ENCODE measurements at regions not wholly inside any gene's neighbourhood (a gene's known extent, or its start where the extent isn't known, plus 50 kb on each side); places are given as distances from the start of the nearest gene placed in this dataset.

DNA sequence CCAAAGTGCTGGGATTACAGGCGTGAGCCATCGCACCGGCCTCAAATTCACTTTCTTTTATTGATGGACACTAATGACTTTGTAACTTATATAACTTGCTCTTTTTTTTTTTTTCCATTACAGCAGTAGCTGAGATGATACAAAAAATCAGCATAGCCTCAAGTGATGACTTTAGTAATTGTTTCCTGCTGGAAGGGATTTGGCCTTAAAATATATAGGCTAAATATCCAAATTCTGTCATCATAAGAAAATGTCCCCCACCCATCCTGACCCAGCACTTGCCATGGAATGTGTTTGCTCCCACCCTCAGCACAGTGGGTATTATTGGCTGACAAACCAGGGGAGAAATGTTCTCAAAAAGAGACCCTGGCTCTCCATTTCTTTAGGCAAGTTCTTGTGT, 1264.1 kb upstream of the AUTS2 start (continued):
- TF ChIP-seq, protein P1, sequence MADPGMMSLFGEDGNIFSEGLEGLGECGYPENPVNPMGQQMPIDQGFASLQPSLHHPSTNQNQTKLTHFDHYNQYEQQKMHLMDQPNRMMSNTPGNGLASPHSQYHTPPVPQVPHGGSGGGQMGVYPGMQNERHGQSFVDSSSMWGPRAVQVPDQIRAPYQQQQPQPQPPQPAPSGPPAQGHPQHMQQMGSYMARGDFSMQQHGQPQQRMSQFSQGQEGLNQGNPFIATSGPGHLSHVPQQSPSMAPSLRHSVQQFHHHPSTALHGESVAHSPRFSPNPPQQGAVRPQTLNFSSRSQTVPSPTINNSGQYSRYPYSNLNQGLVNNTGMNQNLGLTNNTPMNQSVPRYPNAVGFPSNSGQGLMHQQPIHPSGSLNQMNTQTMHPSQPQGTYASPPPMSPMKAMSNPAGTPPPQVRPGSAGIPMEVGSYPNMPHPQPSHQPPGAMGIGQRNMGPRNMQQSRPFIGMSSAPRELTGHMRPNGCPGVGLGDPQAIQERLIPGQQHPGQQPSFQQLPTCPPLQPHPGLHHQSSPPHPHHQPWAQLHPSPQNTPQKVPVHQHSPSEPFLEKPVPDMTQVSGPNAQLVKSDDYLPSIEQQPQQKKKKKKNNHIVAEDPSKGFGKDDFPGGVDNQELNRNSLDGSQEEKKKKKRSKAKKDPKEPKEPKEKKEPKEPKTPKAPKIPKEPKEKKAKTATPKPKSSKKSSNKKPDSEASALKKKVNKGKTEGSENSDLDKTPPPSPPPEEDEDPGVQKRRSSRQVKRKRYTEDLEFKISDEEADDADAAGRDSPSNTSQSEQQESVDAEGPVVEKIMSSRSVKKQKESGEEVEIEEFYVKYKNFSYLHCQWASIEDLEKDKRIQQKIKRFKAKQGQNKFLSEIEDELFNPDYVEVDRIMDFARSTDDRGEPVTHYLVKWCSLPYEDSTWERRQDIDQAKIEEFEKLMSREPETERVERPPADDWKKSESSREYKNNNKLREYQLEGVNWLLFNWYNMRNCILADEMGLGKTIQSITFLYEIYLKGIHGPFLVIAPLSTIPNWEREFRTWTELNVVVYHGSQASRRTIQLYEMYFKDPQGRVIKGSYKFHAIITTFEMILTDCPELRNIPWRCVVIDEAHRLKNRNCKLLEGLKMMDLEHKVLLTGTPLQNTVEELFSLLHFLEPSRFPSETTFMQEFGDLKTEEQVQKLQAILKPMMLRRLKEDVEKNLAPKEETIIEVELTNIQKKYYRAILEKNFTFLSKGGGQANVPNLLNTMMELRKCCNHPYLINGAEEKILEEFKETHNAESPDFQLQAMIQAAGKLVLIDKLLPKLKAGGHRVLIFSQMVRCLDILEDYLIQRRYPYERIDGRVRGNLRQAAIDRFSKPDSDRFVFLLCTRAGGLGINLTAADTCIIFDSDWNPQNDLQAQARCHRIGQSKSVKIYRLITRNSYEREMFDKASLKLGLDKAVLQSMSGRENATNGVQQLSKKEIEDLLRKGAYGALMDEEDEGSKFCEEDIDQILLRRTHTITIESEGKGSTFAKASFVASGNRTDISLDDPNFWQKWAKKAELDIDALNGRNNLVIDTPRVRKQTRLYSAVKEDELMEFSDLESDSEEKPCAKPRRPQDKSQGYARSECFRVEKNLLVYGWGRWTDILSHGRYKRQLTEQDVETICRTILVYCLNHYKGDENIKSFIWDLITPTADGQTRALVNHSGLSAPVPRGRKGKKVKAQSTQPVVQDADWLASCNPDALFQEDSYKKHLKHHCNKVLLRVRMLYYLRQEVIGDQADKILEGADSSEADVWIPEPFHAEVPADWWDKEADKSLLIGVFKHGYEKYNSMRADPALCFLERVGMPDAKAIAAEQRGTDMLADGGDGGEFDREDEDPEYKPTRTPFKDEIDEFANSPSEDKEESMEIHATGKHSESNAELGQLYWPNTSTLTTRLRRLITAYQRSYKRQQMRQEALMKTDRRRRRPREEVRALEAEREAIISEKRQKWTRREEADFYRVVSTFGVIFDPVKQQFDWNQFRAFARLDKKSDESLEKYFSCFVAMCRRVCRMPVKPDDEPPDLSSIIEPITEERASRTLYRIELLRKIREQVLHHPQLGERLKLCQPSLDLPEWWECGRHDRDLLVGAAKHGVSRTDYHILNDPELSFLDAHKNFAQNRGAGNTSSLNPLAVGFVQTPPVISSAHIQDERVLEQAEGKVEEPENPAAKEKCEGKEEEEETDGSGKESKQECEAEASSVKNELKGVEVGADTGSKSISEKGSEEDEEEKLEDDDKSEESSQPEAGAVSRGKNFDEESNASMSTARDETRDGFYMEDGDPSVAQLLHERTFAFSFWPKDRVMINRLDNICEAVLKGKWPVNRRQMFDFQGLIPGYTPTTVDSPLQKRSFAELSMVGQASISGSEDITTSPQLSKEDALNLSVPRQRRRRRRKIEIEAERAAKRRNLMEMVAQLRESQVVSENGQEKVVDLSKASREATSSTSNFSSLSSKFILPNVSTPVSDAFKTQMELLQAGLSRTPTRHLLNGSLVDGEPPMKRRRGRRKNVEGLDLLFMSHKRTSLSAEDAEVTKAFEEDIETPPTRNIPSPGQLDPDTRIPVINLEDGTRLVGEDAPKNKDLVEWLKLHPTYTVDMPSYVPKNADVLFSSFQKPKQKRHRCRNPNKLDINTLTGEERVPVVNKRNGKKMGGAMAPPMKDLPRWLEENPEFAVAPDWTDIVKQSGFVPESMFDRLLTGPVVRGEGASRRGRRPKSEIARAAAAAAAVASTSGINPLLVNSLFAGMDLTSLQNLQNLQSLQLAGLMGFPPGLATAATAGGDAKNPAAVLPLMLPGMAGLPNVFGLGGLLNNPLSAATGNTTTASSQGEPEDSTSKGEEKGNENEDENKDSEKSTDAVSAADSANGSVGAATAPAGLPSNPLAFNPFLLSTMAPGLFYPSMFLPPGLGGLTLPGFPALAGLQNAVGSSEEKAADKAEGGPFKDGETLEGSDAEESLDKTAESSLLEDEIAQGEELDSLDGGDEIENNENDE (IDR thresholded peaks at IDR 0.05; ENCODE audit: insufficient replicate concordance, low read length), result no peak
- no peak for TF ChIP-seq TEAD4 (IDR thresholded peaks at IDR 0.05; ENCODE audit: low read depth, low read length)
- no peak for TF ChIP-seq HDAC6 (IDR thresholded peaks at IDR 0.05; ENCODE audit: low read depth, low read length)
- no peak for TF ChIP-seq GABPA (IDR thresholded peaks at IDR 0.05; ENCODE audit: borderline replicate concordance, insufficient read depth, low read length)
- no peak for TF ChIP-seq CEBPB (IDR thresholded peaks at IDR 0.05; ENCODE audit: low read depth, low read length)
- TF ChIP-seq SIN3A (conservative IDR thresholded peaks at IDR 0.05 in 1 of 2, IDR thresholded peaks at IDR 0.05 in 1 of 2; ENCODE audit: low read depth in 1 of 2, low read length in 2 of 2), result no peak
- TF ChIP-seq RBBP5 (IDR thresholded peaks at IDR 0.05; ENCODE audit: borderline replicate concordance, low read depth, low read length), result no peak
- TF ChIP-seq ZNF274 (IDR thresholded peaks at IDR 0.05; ENCODE audit: borderline replicate concordance, extremely low read depth, low read length), result no peak

Data from H1 (cell line).